ENCODE measurements at regions not wholly inside any gene's neighbourhood (a gene's known extent, or its start where the extent isn't known, plus 50 kb on each side); places are given as distances from the start of the nearest gene placed in this dataset.

DNA sequence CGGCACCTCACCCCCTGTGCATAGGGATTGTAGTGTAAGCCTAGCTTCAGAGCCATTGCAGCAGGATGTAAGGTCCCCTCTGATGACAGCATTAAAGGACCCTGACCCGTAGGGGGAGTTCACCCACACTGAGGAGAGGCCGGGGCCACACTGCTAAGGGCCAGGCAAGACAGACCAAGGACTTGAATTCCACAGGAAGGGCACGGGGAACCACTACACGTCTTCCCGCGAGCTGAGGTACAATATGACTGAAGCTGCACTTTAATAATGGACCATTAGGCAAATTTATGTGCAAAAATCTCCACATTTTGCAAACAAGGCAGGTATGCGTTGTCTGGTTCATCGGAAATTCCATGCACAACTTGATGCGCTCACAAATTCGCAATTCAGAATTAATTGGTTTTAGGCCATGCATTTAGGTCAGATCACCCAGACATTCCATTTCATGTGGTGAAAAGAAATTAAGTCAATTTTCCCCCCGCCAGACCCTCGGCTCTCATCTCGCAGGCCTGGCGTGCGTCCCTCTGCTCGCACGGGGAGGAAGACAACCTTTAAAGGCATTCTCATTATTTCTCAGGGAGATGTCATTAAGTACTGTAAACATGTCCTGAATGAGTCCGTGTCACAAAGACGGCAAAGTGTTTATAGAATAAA lies 111.8 kb downstream of the FOXA2 start:
- DNase-seq (ENCODE audit: low read depth in 1 of 2, low spot score in 1 of 2): no peak
- Histone ChIP-seq H3K4me3 (no peak overlapping the region), H3K9me3 (ENCODE audit: low read depth) (no peaks in the 10 kb centered on the region), H3K27ac (no peak overlapping the region), H3K27me3 (no peaks in the 10 kb centered on the region), H3K4me1 (ENCODE audit: low read depth) (no peaks in the 10 kb centered on the region), H3K36me3 (no peaks in the 10 kb centered on the region)
- TF ChIP-seq, protein P1, sequence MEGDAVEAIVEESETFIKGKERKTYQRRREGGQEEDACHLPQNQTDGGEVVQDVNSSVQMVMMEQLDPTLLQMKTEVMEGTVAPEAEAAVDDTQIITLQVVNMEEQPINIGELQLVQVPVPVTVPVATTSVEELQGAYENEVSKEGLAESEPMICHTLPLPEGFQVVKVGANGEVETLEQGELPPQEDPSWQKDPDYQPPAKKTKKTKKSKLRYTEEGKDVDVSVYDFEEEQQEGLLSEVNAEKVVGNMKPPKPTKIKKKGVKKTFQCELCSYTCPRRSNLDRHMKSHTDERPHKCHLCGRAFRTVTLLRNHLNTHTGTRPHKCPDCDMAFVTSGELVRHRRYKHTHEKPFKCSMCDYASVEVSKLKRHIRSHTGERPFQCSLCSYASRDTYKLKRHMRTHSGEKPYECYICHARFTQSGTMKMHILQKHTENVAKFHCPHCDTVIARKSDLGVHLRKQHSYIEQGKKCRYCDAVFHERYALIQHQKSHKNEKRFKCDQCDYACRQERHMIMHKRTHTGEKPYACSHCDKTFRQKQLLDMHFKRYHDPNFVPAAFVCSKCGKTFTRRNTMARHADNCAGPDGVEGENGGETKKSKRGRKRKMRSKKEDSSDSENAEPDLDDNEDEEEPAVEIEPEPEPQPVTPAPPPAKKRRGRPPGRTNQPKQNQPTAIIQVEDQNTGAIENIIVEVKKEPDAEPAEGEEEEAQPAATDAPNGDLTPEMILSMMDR (IDR thresholded peaks at IDR 0.05; ENCODE audit: low read depth, low read length): no peak

DNA sequence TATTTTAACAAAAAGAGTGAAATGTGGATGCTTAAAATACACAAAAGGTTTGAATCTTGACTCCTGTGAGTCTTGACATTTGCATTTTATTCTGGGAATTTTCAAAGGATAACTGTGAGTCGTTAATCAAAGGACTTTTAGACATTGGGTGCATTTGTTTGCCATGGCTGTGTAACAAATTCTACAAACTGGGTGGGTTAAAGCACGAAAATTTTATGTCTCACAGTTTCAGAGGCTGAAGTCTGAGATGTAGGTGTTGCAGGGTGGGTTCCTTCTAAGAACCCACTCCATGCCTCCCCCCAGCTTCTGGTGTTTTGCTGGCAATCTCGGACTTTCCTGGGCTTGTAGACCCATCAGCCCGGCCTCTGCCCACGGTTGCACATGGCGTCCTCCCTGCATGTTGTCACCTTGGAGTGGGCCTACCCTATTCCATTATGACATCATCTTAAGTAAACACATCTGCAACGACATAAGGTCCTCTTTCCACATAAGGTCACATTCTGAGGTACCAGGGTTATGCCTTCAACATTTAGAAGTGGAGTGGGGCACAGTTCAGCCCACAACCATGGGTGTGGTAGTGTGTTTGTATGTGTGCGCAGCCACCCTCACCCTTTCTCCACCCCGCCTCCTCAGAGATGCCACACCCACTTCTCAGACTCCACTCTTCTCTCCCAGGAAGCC lies 113.1 kb downstream of the FOXA2 start:
- Histone ChIP-seq H3K27me3 (no peaks in the 10 kb centered on the region), H3K4me3 (no peak overlapping the region), H3K9me3 (ENCODE audit: low read depth) (no peaks in the 10 kb centered on the region), H3K4me1 (ENCODE audit: low read depth) (no peaks in the 10 kb centered on the region), H3K27ac (no peak overlapping the region), H3K36me3 (no peaks in the 10 kb centered on the region)
- DNase-seq (ENCODE audit: low read depth in 1 of 2, low spot score in 1 of 2): no peak
- TF ChIP-seq, protein P1 (IDR thresholded peaks at IDR 0.05; ENCODE audit: low read depth, low read length): no peak

DNA sequence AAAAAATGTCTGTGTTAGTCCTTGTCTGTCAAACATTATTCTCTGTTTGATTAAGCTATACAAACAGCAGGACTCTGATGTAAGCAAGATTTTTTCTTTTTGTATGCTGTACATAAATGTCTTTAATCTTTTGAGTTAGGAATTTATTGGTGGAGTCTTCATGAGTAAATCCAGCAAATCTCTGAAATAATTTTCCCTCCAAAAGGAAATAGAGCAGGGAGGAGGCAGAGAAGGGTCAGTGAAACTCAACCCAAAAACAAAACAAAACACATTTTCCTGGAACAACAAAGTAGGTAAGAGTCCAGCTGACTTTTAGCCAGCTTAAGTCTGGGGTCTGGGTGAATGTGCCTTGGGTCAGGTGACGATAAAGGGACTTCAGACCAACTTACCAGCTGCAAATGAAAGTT lies 113.7 kb downstream of the FOXA2 start:
- Histone ChIP-seq H3K4me3 (no peak overlapping the region), H3K27me3 (no peaks in the 10 kb centered on the region), H3K36me3 (no peaks in the 10 kb centered on the region), H3K4me1 (ENCODE audit: low read depth) (no peaks in the 10 kb centered on the region), H3K9me3 (ENCODE audit: low read depth) (no peaks in the 10 kb centered on the region), H3K27ac (no peak overlapping the region)
- no peak for DNase-seq (ENCODE audit: low read depth in 1 of 2, low spot score in 1 of 2)
- TF ChIP-seq, protein P1 (IDR thresholded peaks at IDR 0.05; ENCODE audit: low read depth, low read length): no peak

DNA sequence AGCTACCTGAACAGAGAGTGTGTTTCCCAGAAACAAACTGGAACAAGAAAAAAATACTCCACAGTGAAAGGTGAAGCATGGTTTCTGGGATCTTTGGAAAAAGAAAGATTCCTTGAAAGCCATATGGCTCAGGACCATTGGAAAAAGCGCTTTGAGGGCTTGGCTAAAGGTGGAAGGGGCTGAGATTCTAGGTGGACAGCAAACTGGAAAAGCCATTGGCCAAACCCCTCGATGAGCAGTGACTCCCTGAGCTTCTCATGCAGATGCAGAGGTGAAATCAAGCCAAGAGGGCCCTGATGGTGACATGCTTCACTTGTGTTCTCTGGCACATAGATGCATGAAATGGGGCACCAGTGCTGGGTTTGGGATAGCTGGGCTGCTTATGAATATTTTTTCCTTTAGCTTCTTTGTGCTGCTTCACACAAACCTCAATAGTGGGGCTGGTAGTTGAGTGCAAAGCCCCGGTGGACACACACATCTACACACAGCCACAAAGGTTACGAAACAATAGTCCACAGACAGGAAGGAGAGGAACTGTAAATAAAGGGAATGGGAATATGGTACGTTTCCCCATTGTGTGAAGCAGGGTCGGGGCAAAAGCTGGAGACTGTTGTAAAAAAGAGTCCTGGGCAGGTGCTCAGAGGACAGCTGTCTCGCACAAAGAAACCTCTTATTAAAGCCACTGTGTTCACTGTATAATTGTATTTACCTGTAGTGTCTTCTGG lies 117.8 kb downstream of the FOXA2 start:
- Histone ChIP-seq H3K27me3 (peaks cover 16% of the 10 kb centered on the region), H3K4me3 (no peak overlapping the region), H3K9me3 (ENCODE audit: low read depth) (no peaks in the 10 kb centered on the region), H3K36me3 (no peaks in the 10 kb centered on the region), H3K27ac (no peak overlapping the region), H3K4me1 (ENCODE audit: low read depth) (no peaks in the 10 kb centered on the region)
- DNase-seq (ENCODE audit: low read depth in 1 of 2, low spot score in 1 of 2): no peak
- TF ChIP-seq, protein P1 (IDR thresholded peaks at IDR 0.05; ENCODE audit: low read depth, low read length): no peak

DNA sequence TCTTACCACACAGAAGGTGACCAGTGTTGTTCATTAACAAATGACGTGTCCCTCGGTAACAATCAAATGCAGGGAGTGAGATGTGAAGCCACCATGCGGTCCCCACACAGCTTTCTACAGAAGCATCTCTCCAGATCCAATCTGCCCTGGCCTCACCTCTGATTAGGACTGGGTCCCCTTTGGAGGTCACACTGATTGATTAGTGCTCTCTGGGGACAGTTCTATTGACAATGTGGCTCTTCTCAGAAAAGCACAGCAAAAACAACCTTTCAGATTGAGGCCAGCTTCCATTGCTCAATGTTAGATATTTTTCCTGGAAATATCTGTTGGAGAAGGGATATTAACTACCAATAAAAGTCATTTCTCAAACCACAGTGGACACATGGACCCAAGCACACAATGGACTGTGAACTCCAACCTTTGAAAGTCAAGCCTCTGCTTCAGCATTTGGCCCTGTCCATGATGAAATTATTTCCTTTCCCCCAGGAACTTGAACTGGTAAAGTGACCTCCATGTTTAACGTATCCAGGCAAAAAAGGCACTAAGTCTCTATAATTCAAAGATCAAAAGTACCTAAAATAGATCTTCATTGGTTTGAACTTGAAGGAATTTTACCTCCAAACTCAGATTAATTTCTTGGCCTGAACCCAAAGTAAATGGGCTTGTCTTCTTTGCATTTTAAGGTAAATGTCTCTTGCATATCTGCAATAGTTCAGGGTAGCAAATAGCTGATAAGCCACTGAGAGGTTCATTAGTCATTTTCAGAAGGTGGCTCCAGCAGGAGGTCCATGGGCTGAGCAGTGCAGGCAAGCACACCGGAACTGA lies 118.5 kb downstream of the FOXA2 start:
- H3K27me3 ChIP-seq: peaks cover 20% of the 10 kb centered on the region
- no peaks in the 10 kb centered on the region for H3K9me3 ChIP-seq (ENCODE audit: low read depth)
- H3K4me1 ChIP-seq (ENCODE audit: low read depth): no peaks in the 10 kb centered on the region
- H3K27ac ChIP-seq: no peak overlapping the region
- no peak overlapping the region for H3K4me3 ChIP-seq
- no peak for DNase-seq (ENCODE audit: low read depth in 1 of 2, low spot score in 1 of 2)
- no peaks in the 10 kb centered on the region for H3K36me3 ChIP-seq
- TF ChIP-seq, protein P1 (IDR thresholded peaks at IDR 0.05; ENCODE audit: low read depth, low read length): no peak
